GM10266 (cell line): ENCODE measurements at regions not wholly inside any gene's neighbourhood (a gene's known extent, or its start where the extent isn't known, plus 50 kb on each side); places are given as distances from the start of the nearest gene placed in this dataset.
"Not testable (repeated sequence)": the region's sequence is repeated elsewhere in the genome, so short reads cannot be mapped to it uniquely, and the experiment has no call there.

Source experiments
- DNase-seq: peaks from one replicate; pipeline ENCODE4 v3.0.0; 2012; ENCODE audit errors: extremely low spot score
- TF ChIP-seq, protein P1 (sequence below): IDR thresholded peaks from 2 replicates; pipeline ENCODE4 v1.5.1; 2012; ENCODE audit warnings: mild to moderate bottlenecking, low read depth; ENCODE audit not compliant: control insufficient read depth, insufficient read depth; ENCODE audit errors: missing control alignments

DNA sequence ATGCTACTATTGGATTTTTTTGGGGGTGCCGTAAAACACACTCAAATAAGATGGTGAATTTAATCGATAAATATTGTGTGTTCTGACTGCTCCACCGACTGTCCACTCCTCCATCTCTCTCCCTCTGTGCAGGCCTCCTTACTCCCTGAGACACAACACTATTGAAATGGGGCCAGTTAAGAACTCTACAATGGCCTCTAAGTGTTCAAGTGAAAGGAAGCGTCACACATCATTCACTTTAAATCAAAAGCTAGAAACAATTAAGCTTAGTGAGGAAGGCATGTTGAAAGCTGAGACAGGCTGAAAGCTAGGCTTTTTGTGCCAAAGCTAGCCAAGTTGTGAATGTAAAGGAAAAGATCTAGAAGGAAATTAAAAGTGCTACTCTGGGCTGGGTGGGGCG, 156.7 kb downstream of the CTTN start:
- TF ChIP-seq, protein P1, sequence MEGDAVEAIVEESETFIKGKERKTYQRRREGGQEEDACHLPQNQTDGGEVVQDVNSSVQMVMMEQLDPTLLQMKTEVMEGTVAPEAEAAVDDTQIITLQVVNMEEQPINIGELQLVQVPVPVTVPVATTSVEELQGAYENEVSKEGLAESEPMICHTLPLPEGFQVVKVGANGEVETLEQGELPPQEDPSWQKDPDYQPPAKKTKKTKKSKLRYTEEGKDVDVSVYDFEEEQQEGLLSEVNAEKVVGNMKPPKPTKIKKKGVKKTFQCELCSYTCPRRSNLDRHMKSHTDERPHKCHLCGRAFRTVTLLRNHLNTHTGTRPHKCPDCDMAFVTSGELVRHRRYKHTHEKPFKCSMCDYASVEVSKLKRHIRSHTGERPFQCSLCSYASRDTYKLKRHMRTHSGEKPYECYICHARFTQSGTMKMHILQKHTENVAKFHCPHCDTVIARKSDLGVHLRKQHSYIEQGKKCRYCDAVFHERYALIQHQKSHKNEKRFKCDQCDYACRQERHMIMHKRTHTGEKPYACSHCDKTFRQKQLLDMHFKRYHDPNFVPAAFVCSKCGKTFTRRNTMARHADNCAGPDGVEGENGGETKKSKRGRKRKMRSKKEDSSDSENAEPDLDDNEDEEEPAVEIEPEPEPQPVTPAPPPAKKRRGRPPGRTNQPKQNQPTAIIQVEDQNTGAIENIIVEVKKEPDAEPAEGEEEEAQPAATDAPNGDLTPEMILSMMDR = no peak
- no peak for DNase-seq

DNA sequence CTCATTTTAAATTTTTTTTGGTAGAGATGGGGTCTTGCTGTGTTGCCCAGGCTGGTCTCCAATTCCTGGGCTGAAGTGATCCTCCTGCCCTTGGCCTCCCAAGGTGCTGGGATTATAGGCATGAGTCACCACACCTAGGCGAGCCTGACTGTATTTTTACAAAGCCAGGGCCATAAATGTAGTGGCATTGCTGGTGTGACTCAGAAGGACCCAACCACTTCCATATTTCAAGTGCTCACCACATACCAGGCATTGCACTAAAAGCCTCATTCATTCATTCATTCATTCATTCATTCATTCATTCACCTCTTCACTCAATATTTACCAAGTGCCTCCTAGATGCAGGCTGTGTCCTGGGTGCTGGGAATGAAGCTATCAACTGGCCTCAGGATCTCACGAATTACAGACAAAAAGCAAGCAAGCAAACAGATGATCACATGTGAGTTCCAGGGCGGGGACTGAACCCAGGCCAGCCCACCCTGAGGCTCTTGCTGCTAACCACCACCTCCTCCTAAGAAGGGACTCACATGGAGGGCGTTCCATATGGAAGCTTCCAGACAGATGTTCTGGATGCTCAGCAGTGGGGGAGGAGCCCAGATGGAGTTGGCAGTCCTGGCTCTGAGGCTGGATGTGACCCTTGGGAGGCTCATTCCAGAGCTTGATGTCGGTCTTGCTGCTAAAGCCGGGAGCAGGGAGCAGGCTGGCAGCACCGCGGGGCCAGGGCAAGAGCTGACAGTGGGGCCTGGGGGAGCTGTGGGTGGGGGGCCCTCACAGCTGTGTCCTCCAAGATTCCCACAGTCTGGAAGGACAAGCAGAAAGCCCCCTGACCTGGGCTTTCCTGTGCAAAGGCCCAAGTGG, 158.8 kb downstream of the CTTN start:
- TF ChIP-seq, protein P1 = no peak
- DNase-seq = no peak

DNA sequence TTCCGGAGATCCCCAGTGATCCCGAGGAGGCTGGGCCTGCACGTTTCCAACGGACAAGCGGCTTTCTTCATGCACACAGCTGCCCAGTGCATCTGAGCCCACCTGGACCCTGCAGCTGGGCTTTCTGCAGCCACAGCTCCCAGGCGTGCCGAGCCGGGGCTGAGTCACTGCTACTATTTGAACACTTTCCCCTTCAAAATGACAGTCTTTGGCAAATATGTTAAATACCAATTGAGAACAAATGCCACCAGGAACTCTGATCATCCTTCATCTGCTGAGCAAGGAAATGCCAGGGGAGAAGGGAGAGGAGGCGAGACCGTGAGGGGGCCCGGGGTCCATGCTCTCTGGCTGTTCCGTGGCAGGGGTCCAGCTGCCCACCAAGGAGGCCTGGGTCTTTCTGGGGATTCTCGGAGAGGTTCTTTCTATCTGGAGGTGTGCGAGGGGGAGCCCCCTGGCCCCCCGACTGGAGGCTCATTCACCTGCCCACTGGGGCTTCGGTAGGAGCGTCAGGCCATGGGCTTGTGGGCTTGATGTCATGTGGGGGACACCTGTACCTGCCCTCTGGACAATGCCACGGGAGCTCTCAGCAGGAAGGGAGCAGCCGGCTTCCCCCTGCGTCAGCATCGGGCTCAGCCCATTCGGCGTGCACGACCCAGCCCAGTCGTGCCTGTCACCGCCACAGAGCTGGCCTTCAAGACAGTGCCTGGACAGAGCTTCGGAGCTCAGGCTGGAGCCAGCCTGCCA, 159.6 kb downstream of the CTTN start:
- TF ChIP-seq, protein P1 = no peak
- DNase-seq = no peak

DNA sequence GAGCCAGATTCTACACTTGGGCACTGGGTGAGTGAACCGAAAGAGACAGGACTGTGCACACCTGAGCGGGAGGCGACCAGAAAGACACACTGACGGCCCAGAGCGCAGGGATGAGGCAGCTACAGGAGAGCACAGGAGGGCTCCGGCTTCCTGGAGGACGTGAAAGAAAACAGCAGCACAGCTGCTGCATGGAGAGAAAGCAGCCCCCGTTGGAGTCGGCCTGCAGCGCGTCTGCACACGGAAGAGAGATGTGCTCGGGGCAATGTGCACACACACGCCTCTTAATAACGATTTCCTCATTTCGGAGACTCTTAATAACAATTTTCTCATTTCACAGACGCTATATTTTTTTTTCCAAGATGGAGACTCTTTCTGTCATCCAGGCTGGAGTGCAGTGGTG, 160.4 kb downstream of the CTTN start:
- DNase-seq = no peak
- TF ChIP-seq, protein P1 = no peak

DNA sequence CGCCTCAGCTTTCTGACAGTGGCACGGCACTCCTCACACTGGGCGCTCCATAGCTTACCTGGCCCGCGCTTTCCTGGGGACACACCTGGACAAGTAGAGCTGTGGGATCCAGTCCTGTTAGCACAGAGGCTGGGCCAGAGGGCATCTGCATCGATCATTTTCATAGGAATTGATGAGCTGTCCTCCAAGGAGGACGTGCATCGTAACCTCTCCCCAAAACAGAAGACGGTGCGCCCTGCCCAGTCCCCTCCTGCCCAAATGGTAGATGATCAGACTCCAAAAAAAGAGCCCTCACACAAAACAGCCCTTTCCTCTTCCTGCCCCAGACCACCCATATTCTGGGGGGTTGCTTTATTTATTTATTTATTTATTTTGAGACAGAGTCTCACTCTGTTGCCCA, 161.2 kb downstream of the CTTN start:
- DNase-seq = no peak
- TF ChIP-seq, protein P1 = no peak

DNA sequence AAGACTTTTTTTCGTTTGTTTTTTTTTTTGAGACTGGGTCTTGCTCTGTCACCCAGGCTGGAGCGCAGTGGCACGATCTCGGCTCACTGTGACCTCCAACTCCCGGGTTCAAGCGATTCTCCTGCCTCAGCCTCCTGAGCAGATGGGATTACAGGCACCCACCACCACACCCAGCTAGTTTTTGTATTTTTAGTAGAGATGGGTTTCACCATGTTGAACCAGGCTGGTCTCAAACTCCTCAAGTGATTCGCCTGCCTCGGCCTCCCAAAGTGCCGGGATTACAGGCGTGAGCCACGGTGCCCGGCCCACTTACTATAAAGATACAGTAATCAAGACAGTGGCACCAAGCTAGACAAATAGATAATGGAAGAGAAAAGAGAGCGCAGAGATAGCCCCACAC, 162.3 kb downstream of the CTTN start:
- not testable (repeated sequence) for DNase-seq

DNA sequence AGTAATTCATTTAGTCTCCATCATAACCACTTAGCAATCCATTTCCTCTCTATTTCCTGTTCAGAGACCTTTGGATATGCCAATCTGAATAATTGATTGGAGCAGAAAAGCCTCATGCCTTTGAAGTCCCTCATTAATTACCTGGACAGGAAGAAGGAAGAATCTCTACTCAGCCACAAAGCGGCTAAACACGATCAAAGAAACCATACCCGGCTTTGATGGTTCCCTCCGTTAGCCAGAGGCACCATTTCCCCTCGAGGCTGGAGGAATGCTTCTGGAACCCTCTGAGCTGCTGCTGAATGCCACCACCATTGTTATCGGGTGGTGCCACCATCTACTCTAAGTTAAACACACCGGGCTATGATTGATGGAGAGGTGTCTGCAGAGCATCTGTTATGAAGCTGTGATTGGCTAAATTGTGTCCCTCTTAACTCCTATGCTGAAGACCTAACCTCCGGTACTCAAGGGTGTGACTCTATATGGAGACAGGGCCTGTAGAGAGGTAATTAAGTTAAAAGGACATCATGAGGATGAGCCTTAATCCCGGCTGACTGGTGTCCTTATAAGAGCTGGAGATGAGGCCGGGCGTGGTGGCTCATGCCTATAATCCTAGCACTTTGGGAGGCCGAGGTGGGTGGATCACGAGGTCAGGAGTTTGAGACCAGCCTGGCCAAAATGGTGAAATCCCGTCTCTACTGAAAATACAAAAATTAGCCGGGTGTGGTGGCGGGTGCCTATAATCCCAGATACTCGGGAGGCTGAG, 168.6 kb downstream of the CTTN start:
- TF ChIP-seq, protein P1 = no peak
- DNase-seq = no peak
